K562 (cell line): ENCODE measurements at regions not wholly inside any gene's neighbourhood (a gene's known extent, or its start where the extent isn't known, plus 50 kb on each side); places are given as distances from the start of the nearest gene placed in this dataset.
A peak's percentile ranks its signal among the peaks of the same experiment; 100 is the strongest.

Experiments
- ATAC-seq: fragments of 200-7000 bp; cut with Tn5 transposase; 3 replicates; pipeline ENCODE4 v1.9.1; 2020; ENCODE audit warnings: moderate library complexity
- BruUV-seq: library from RNA; stranded (reverse); fragments of 400-500 nt; replicated peaks from 2 replicates; lab custom pipeline; 2021; lab: Mats Ljungman, UMichigan
- CTCF ChIA-PET: fragments of 300-600 bp; formaldehyde crosslinking; extraction: SDS; loops from one replicate; lab custom pipeline; 2021; ENCODE audit warnings: low intra/inter-chr PET ratio; lab: Yijun Ruan, JAX
- POLR2A ChIA-PET: fragments of 300-600, 350-650 bp; sonication (Branson Sonifier 250); formaldehyde crosslinking; extraction: SDS; loops from one replicate; lab custom pipeline; 2021; ENCODE audit warnings: antibody characterized with exemption, inconsistent platforms; lab: Yijun Ruan, JAX
- DNase-seq, 4 experiments: peaks; one replicate each; pipeline versions ENCODE4 v3.0.0 to v3.0.0-alpha.2; 2011 to 2018; ENCODE audit warnings: low spot score in 3 of 4, mixed read lengths in 3 of 4; ENCODE audit errors: extremely low read depth in 1 of 4
- FAIRE-seq: peaks from 2 replicates; lab custom pipeline; 2011; peaks lifted over from hg19 to GRCh38; lab: Jason Lieb, UNC
- H2AFZ ChIP-seq: 2 replicates; pipeline ENCODE4 v1.6.0; 2011; ENCODE audit warnings: low read depth, low read length, control low read depth, inconsistent platforms
- H3K27ac ChIP-seq: fragments of 200-600 bp; 3 replicates; pipeline ENCODE4 v1.8.0; 2011; ENCODE audit warnings: low read depth, mild to moderate bottlenecking, control low read depth, inconsistent platforms, low read length, moderate library complexity, mixed read lengths; ENCODE audit errors: extremely low read depth
- H3K27me3 ChIP-seq, 2 experiments: fragments of 300-600 bp in 1 of 2; 2 replicates in 1 of 2; 3 replicates in 1 of 2; pipeline versions ENCODE4 v1.6.0 to v1.8.0; 2011; ENCODE audit warnings: inconsistent platforms in 2 of 2, low read length in 2 of 2, mild to moderate bottlenecking in 1 of 2, mixed read lengths in 1 of 2, moderate library complexity in 1 of 2; ENCODE audit not compliant: control insufficient read depth in 2 of 2, insufficient read depth in 2 of 2
- H3K36me3 ChIP-seq: fragments of 300-600 bp; 3 replicates; pipeline ENCODE4 v1.8.0; 2011; ENCODE audit warnings: mild to moderate bottlenecking, low read length, inconsistent platforms; ENCODE audit not compliant: control insufficient read depth, insufficient read depth
- H3K4me1 ChIP-seq, 2 experiments: fragments of 200-600 bp in 1 of 2; replicated peaks in 1 of 2; 2 replicates in 1 of 2; 3 replicates in 1 of 2; pipeline versions ENCODE4 v1.5.1 to v1.8.0; 2011; ENCODE audit warnings: inconsistent platforms in 2 of 2, low read length in 2 of 2, mild to moderate bottlenecking in 1 of 2, mixed read lengths in 1 of 2, moderate library complexity in 1 of 2; ENCODE audit not compliant: control insufficient read depth in 2 of 2, insufficient read depth in 2 of 2
- H3K4me2 ChIP-seq: 2 replicates; pipeline ENCODE4 v1.6.1; 2011; ENCODE audit warnings: low read length, control low read depth, inconsistent platforms, mixed read lengths; ENCODE audit not compliant: insufficient read depth
- H3K4me3 ChIP-seq: fragments of 200-600 bp; sonication (generic), shearing (Covaris generic); 2 replicates; pipeline ENCODE4 v1.5.1; 2016; ENCODE audit warnings: control low read depth, inconsistent platforms
- H3K79me2 ChIP-seq: fragments of 200-600 bp; 3 replicates; pipeline ENCODE4 v1.8.0; 2011; ENCODE audit warnings: low read length, inconsistent platforms; ENCODE audit not compliant: control insufficient read depth, insufficient read depth
- H3K9ac ChIP-seq, 2 experiments: 2 replicates each; pipeline versions ENCODE4 v1.6.0 to v1.6.1; 2011; ENCODE audit warnings: low read depth in 2 of 2, low read length in 2 of 2, control low read depth in 1 of 2, inconsistent platforms in 1 of 2, mild to moderate bottlenecking in 1 of 2, mixed read lengths in 1 of 2; ENCODE audit not compliant: insufficient read depth in 1 of 2
- H3K9me1 ChIP-seq: one replicate; pipeline ENCODE4 v1.6.0; 2011; ENCODE audit warnings: inconsistent platforms, mild to moderate bottlenecking, low read length, moderate library complexity; ENCODE audit not compliant: control insufficient read depth, insufficient read depth
- H3K9me3 ChIP-seq: replicated peaks from 2 replicates; pipeline ENCODE4 v1.5.1; 2011; ENCODE audit warnings: low read depth, low read length, inconsistent platforms; ENCODE audit not compliant: control insufficient read depth, insufficient read depth
- H4K20me1 ChIP-seq: replicated peaks from 2 replicates; pipeline ENCODE4 v1.6.1; 2011; ENCODE audit warnings: low read length, inconsistent platforms, mixed read lengths; ENCODE audit not compliant: control insufficient read depth, insufficient read depth
- ATF2 ChIP-seq: sonication (generic); formaldehyde crosslinking; IDR thresholded peaks from 2 replicates; pipeline ENCODE4 v1.8.1; 2022; ENCODE audit warnings: missing genetic modification reagents
- ELF1 ChIP-seq: fragments of 200-800 bp; sonication (Bioruptor generic); IDR thresholded peaks from 2 replicates; pipeline ENCODE4 v1.6.1; 2016; ENCODE audit warnings: missing genetic modification characterization, missing compliant biosample characterization
- FOXP1 ChIP-seq: sonication (generic); formaldehyde crosslinking; IDR thresholded peaks from 2 replicates; pipeline ENCODE4 v1.8.0; 2022; ENCODE audit warnings: mild to moderate bottlenecking, missing genetic modification reagents
- GABPB1 ChIP-seq: sonication (generic); formaldehyde crosslinking; IDR thresholded peaks from 2 replicates; pipeline ENCODE4 v1.8.0; 2022; ENCODE audit warnings: mild to moderate bottlenecking, missing genetic modification reagents
- KAT7 ChIP-seq: sonication (generic); formaldehyde crosslinking; IDR thresholded peaks from 2 replicates; pipeline ENCODE4 v1.8.0; 2022; ENCODE audit warnings: missing genetic modification reagents, mild to moderate bottlenecking, borderline replicate concordance
- KAT8 ChIP-seq: fragments of 450-650 bp; IDR thresholded peaks from 2 replicates; pipeline ENCODE4 v1.6.1; 2016; ENCODE audit warnings: low read depth, mild to moderate bottlenecking
- NR3C1 ChIP-seq: sonication (generic); formaldehyde crosslinking; IDR thresholded peaks from 2 replicates; pipeline ENCODE4 v1.8.1; 2022; ENCODE audit warnings: missing genetic modification reagents
- PBX2 ChIP-seq, 2 experiments: IDR thresholded peaks in 1 of 2; conservative IDR thresholded peaks in 1 of 2; 2 replicates each; pipeline ENCODE4 v1.6.1; 2016; ENCODE audit warnings: low read depth in 2 of 2, mild to moderate bottlenecking in 1 of 2, missing compliant biosample characterization in 1 of 2, missing genetic modification characterization in 1 of 2, moderate library complexity in 1 of 2
- PHF8 ChIP-seq: fragments of 200-600 bp; sonication (generic); IDR thresholded peaks from 2 replicates; pipeline ENCODE4 v1.6.1; 2012; ENCODE audit warnings: mixed run types, mild to moderate bottlenecking, inconsistent platforms, low read length, moderate library complexity, borderline replicate concordance
- SAFB2 ChIP-seq: fragments of 200-400 bp; formaldehyde crosslinking; IDR thresholded peaks from 2 replicates; pipeline ENCODE4 v1.6.1; 2018; ENCODE audit warnings: borderline replicate concordance, low read length, low read depth, moderate library complexity; ENCODE audit not compliant: severe bottlenecking
- SMARCA5 ChIP-seq: fragments of 450-650 bp; IDR thresholded peaks from 2 replicates; pipeline ENCODE4 v1.6.1; 2016
- ZBED1 ChIP-seq: IDR thresholded peaks from 2 replicates; pipeline ENCODE4 v1.6.1; 2014
- ZBTB9 ChIP-seq: fragments of 450-650 bp; formaldehyde crosslinking; IDR thresholded peaks from 2 replicates; pipeline ENCODE4 v1.4.0; 2020; ENCODE audit warnings: mild to moderate bottlenecking, moderate library complexity
- ZFP30 ChIP-seq: fragments of 250-450 bp; sonication (Bioruptor Pico); IDR thresholded peaks from 2 replicates; pipeline ENCODE4 v1.8.0; 2022; ENCODE audit warnings: moderate library complexity, mild to moderate bottlenecking, inconsistent platforms, borderline replicate concordance
- ZNF253 ChIP-seq: fragments of 250-450 bp; sonication (Bioruptor Pico); conservative IDR thresholded peaks from 2 replicates; pipeline ENCODE4 v1.6.1; 2021; ENCODE audit warnings: mild to moderate bottlenecking
- ZNF431 ChIP-seq: sonication (generic); formaldehyde crosslinking; IDR thresholded peaks from 2 replicates; pipeline ENCODE4 v1.8.0; 2022; ENCODE audit warnings: mild to moderate bottlenecking, missing genetic modification reagents
- ZSCAN32 ChIP-seq: fragments of 450-650 bp; formaldehyde crosslinking; IDR thresholded peaks from 2 replicates; pipeline ENCODE4 v1.4.0; 2020; ENCODE audit warnings: mild to moderate bottlenecking, moderate library complexity
- WGBS: fragments of 100-300 bp; shearing (Covaris generic); methylation state at CpG from one replicate; pipeline ENCODE4 v1.1.6; 2016; ENCODE audit warnings: low coverage, mixed read lengths; ENCODE audit not compliant: insufficient coverage; ENCODE audit errors: missing lambda C conversion rate; 5-methylcytosine and 5-hydroxymethylcytosine counted together
- in situ Hi-C: fragments of 300-500 bp; cut with MboI; formaldehyde crosslinking; loops from 4 replicates; pipeline ENCODE4 v1.15.0; 2018; ENCODE audit warnings: inconsistent platforms, mixed read lengths
- intact Hi-C: fragments of 100-400 bp; cut with micrococcal nuclease; formaldehyde crosslinking; loops from 2 replicates; pipeline ENCODE4 v1.14.2; 2022

GRCh38 chr1:30633294-30633693 lies 90.1 kb downstream of the MATN1 start:
- no peak for TF ChIP-seq ZFP30 (CRISPR knock-in tag)
- no peak for TF ChIP-seq ZBTB9 (CRISPR knock-in tag)
- no peak for TF ChIP-seq KAT8
- TF ChIP-seq KAT7 (CRISPR knock-in tag): no peak
- TF ChIP-seq FOXP1 (CRISPR knock-in tag): no peak
- no peak for TF ChIP-seq SMARCA5
- TF ChIP-seq ZNF431 (CRISPR knock-in tag): no peak
- TF ChIP-seq NR3C1 (CRISPR knock-in tag): no peak
- no peak for TF ChIP-seq ZSCAN32
- TF ChIP-seq GABPB1 (CRISPR knock-in tag): no peak
- no peak for TF ChIP-seq SAFB2
- TF ChIP-seq ELF1 (tag): no peak
- TF ChIP-seq ZNF253 (CRISPR knock-in tag): no peak
- TF ChIP-seq ZBED1: no peak
- no peak for TF ChIP-seq ATF2
- no peak for TF ChIP-seq PBX2 (CRISPR knock-in tag; IDR thresholded peaks at IDR 0.05; ENCODE audit: low read depth)
- TF ChIP-seq PBX2 (tag; conservative IDR thresholded peaks at IDR 0.05; ENCODE audit: low read depth): no peak
- no peak for TF ChIP-seq PHF8
- peaks cover 0 to 23% of the 10 kb centered on the region in 2 experiments; a peak in 2 of 5 replicates for H3K27me3 ChIP-seq
- no peaks in the 10 kb centered on the region; the same call in 1 of the 2 replicates for H4K20me1 ChIP-seq
- intact Hi-C loops: no loop called here
- WGBS: 1% methylated on average over 4 of the region's 4 CpGs
- ChIA-PET CTCF (no interaction called here), POLR2A (no interaction called here)
- no peak for DNase-seq
- no peak overlapping the region for H3K27ac ChIP-seq
- no peaks in the 10 kb centered on the region for H3K9me1 ChIP-seq
- H3K9me3 ChIP-seq: no peaks in the 10 kb centered on the region
- ATAC-seq: no peak
- H2AFZ ChIP-seq: no peak overlapping the region
- peak; percentile 32 for FAIRE-seq
- no peaks in the 10 kb centered on the region for H3K4me1 ChIP-seq
- BruUV-seq: no TSS peak
- in situ Hi-C loops: no loop called here
- no peak overlapping the region for H3K4me3 ChIP-seq
- no peak overlapping the region for H3K4me2 ChIP-seq
- H3K9ac ChIP-seq: no peak overlapping the region
- no peaks in the 10 kb centered on the region for H3K36me3 ChIP-seq
- H3K79me2 ChIP-seq: no peaks in the 10 kb centered on the region
